Islet of Langerhans (tissue), 1 donor: ENCODE measurements at regions not wholly inside any gene's neighbourhood (a gene's known extent, or its start where the extent isn't known, plus 50 kb on each side); places are given as distances from the start of the nearest gene placed in this dataset.

Experiments
- FAIRE-seq: peaks from one replicate; lab custom pipeline; 2011; peaks lifted over from hg19 to GRCh38; lab: Jason Lieb, UNC

DNA sequence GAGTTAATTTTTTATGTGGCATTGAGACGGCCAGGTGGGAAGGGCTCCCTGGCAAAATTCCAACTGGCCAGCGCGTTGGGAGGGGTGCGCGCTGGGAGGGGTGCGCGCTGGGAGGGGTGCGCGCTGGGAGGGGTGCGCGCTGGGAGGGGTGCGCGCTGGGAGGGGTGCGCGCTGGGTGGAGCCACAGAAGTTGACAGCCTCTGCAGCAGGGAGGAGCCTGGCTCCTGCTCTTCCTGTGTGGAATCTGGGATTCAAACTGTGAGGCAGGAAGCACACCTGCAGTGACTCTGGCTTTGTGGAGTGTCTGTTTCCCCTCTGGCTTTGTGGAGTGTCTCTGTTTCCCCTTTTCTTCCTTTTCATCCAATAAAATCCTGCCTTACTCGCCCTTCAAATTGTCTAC, 147.9 kb upstream of the CBLN2 start:
- no peak for FAIRE-seq

DNA sequence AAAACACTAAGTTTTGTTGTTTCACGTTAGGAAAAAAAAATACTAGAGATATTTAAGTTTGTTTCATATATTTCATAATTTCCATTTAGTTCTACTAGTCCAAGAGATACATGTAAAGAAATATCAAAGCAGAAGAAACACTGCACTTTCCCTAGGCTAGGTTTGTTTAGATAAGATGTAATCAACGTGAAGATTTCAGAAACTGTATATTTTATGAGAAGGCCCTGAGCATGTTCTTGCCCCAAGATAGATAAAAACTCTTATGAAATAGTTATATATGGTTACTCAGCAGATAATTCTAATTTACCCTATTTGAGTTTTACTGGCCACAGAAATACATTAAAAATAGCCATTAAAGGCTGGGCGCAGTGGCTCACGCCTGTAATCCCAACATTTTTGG, 143.6 kb upstream of the CBLN2 start:
- FAIRE-seq, result no peak

DNA sequence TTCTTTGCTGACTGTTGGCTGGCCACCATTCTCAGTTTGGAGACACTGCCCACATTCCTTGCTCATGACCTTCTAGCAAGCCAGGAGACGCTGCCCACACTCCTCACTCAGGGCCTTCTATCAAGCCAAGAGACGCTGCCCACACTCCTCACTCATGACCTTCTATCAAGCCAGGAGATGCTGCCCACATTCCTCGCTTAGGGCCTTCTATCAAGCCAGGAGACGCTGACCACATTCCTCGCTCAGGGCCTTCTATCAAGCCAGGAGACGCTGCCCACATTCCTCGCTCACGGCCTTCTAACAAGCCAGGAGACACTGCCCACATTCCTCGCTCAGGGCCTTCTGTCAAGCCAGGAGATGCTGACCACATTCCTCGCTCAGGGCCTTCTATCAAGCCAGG, 131.3 kb upstream of the CBLN2 start:
- no peak for FAIRE-seq

DNA sequence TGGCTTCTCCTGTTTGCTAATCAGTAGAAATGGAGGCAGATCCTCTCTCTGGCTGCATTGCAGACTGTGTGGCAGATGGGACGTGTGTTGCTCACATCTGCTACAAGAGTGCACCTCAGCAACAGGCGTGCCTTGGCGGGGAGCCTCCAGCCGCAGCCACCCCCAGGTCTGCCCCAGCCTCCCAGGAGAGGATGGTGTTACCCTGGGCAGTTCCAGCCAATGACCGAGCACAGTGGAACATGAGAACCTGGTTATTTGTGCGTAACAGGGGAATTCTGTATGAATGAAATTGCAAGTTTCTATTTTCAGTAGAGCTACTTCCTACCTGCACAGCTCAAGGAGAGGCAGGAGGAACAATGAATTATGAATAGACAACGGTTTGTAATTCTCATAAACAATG, 130.6 kb upstream of the CBLN2 start:
- FAIRE-seq, result no peak

DNA sequence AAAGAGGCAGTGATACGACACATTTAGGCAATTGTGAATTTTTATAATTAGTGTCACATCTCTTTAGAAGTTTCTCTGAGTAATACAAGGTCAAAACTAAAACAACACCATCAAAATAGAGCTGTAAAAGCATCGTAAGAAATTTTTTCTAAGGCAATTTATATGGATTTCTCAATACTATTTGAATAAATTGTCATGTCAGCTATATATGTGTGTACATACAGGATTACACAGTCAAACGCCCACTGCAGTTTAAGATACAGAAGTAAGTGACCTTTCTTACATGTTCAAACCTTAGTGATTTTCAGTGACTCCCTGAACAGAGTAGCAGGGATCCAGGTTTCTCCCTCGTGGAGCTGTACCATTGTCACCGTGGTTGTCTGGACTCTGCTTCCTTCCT, 129.1 kb upstream of the CBLN2 start:
- no peak for FAIRE-seq

DNA sequence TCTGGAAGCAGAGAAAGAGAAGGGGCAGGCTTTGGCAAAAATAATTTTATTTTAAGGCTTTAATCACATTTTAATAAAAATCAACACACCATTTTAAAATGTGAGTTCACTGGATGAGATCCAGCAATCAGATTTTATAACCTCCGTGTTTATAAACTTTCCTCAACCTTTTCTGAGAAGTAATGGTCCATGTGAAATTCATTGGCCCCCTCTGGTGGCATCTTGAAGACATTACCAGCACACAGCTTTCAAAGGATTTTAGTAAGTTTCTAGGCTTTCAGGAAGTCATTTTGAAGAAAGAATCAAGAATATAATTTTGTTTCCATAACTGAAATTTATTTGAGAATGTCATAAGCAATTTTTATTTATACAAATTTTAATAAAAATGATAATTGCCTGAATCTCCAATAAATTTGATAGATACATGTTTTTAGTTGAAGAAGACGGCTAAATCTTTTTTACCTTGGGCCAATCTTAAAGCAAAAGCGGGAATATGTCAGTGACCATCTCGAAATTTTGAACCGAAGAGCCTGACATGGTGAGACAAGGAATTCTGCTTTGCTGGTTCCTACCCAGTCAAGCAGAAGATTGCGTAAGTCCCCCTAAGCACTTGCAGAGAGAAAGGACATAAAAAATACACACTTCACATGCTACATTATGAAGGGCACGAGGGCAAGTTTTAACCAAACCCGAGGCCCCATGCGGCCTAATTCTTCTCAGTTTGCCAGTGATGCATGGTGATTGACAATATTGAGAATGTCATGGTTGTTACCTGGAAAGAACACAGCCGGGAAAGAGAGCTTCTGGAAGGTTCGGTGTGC, 128.4 kb upstream of the CBLN2 start:
- peak; percentile 94 for FAIRE-seq

DNA sequence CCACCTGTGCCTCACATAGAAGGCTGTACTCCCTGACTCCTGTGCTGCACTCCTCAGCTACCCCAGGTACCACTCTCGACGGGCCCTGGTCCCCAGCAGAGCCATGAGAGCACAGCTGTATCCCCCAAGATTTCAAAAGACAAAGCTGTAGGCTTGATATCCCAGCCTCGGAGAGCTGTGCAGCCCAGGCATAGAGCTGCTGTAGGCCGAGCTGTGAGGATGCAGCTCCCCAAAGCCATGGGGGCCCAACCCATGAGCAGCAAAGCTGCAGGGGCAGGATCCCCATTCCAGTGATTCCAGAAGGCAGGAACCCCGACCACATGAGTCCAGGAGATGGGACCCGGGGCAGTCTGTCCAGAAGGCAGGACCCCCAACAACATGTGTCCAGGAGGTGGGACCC, 123.8 kb upstream of the CBLN2 start:
- FAIRE-seq, result no peak

DNA sequence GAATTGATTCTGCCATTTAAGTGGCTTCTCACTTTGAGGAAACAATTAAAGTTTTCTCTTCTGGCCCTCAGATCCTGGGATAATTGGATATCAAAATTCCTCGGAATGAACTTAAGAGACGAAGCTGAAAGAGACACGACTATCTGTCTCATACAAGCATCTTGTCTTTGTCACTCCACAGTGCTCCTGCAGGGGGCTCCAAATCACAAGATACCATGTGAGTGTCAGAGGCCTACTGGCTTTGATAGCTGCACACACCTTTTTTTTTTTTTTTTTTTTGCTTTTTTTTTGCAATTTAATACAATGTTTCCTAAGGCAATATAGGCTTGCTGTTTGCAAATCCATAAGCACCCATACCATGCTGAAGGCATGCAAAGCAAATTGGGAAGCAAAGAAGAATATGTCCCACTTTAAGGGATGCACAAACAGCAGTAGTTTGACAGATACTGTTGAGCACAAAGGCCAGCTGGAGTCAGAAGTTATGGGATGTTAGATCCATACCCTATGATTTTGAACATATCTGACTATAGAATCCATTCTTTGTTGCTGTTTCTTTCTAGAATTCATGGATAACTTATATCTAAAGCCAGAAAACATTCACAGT, 109.0 kb upstream of the CBLN2 start:
- peak; percentile 13 for FAIRE-seq

DNA sequence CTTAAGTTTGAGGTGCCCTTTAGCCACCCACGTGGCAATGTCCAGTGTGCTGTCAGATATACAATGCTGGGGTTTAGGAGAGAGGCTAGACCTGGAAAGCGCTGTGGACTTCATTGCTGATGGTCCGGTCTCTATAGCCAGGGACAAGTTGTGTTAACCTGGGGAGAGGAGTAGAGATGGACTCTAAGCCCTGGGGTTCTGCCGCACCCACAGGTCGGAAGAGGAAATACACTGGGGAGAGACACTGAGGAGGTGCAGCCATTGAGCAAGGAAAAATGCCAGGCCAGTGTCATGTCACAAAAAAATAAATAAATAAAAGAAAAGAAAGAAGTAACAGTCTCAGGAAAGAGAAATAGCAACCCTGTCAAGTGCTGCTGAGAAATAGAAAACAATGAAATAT, 106.9 kb upstream of the CBLN2 start:
- no peak for FAIRE-seq

DNA sequence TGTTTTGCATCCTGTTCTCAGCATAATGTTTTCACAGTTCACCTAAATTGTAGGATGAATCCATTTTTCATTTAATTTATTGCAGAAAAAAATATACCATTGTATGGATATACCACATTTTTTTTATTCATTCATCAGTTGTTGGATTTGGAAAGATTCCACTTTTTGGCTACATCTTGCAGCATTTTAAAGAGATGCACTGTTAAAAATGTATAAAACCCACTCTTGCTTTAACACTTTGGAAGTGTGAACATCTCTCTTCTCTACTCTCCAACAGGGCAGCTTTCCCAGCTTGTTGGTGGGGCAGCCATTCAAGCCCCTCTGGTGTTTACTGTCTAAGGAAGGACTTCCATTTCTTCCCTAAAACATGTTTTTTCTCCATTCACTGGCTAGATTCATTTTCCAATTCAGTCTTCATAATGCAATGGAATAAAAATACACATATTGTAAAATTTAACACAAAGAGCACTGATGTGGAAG, 104.4 kb upstream of the CBLN2 start:
- FAIRE-seq, result no peak

DNA sequence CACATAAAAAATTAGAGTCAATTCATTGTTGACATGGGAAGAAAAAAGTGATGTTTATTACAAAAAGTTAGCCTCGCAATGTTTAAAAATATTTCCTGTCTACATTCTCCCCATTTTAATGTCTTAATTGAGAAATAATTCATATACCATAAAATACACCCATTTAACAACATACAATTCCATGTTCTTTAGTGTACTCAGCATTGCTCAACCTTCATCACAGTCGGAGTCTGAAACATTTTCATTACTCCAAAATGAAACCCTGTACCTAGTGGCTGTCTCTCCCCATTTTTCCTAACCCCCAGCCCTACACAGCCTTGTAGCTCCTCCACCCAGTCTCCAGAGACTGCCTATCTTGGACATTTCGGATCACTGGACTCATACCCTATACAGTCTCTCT, 103.9 kb upstream of the CBLN2 start:
- FAIRE-seq, result no peak

DNA sequence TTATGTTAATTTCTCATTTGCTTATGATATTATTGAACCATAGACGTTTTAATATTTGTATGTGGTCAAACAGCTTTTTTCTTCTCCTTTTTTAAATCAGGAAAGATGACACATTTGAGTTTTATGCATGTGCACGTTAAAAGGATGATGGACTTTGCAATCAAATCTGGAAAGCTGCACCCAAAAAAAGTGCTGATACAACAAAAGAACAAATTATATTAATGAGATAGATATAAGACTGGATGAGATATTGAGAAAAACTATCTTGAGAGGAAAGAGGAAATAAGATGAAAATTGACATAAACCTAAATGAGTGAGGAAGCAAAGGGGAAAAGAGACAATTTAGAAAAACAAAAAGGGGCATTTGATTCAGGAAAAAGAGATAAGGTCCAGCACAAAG, 96.4 kb upstream of the CBLN2 start:
- FAIRE-seq, result no peak

DNA sequence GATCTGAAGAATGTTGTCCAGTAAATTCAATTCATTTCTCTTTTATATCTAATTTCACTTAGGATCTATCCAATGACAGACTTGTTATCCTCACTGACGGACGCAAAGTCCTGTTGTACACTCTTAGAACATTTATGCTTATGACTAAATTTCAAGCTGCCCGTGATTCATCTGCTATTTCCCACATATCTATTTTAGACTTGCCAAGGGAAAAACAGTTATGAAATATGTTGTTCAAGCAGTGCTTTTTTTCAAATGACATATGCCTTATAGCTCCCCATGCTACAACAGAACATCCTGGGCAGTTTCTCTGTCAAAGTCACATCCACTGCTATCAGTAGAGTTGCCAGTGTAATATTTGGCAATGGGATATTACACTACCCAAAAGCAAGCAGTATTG, 94.2 kb upstream of the CBLN2 start:
- FAIRE-seq, result no peak

DNA sequence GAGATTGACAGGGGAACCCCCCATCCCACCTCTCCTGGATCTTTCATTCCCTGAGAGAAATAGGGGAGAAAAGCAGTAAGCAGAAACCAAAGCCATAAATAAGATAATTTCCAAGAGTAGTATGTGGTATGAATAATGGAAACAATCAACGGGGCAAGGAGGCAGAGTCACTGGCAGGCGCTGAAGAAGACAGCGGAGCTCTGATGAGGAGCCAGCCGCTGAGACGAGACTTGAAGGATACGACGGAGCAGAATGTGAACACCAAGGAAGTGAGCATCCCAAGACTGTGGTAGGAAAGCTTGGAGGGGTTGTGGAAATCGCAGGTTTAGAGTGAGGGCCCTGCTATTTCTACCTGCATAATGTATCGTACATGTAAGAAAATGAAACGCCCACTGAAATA, 93.6 kb upstream of the CBLN2 start:
- FAIRE-seq, result no peak

DNA sequence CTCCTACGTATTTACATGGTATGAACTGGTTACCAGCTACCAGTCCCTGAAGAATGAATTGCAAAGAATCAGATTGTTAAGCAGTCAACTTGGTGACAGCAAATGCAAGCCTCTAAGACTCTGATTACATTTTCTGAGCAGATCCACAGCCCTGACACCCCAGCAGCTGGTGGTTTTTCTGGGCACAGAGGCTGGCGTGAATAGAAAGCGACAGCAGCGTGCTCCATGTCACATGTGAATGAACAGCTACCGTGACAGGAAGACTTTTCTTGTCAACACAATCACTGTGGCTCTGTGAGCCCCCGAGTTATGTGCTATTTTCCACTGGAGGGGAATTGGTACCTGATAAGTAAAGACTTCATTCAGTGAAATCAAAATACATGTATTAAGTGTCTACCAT, 93.2 kb upstream of the CBLN2 start:
- no peak for FAIRE-seq

DNA sequence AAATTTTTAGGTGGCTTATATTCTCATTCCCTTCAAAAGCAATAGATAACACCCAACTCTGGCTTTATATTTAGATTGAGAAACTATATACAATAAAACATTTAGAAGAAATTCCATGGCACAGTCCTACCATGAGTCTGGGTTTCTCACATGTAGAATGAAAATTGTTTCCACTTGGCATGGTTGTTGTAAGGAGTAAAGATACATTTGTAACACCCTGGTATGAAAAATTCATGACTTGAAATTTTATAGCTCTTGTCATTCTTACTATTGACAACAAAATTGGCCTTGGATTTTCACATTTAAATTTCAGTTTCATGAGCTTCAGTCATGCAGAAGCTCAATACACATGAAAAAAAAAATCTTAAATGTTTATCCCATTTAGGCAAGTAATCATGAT, 92.5 kb upstream of the CBLN2 start:
- FAIRE-seq, result no peak

DNA sequence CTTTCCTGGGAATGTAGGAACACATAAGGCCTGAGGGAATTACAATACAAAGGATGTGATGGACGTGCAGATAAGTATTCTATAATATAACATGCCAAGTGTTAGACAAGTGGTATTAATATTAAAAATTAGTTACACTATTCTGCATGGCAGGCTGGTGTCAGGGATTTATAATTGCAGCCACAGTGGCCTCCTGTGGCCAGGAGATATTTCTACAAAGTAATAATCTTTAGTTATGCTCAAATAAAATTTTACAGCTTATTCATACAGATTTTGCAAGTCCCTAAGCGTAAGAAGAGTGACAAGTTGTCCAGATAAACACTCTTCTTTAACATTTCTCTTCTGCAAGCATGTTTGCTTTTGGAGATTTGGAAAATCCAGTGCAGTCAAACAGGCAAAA, 90.4 kb upstream of the CBLN2 start:
- no peak for FAIRE-seq

DNA sequence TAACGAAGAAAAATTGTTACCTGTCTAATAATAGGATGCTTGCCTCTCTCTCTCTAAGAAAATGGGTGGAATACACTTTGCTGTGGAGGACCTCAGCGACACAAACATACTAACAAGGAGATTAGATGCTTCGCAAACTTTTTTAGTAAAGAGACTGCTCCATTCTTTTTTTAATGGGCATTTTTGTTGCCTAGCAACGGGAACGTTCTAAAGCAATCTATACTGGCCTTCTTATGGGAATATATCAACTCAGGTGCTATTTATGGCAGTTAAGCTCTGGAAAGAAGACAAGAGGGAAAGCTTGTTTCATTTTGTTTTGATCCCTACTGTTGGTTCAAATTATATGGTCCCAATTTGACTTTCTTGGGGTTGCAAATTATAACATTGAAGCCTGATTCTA, 86.8 kb upstream of the CBLN2 start:
- no peak for FAIRE-seq

DNA sequence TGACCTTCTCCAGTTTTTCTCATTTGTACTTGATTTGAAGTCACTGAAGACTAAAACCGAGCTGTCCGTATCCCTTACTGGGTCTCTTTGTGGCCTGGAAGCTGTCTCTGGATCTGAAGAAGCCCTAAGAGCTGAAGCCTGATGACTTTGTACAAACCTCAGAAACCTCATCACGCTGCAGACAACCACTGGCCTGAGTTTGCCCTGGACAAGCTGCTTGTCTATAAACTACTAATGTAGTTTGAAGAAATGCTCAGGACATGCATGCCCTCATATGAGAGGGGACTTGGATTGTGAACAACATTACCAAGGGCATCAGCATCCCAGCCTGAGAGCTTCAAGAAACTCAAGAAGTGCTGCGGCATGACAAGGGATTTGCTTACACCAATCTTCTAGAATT, 79.3 kb upstream of the CBLN2 start:
- no peak for FAIRE-seq

DNA sequence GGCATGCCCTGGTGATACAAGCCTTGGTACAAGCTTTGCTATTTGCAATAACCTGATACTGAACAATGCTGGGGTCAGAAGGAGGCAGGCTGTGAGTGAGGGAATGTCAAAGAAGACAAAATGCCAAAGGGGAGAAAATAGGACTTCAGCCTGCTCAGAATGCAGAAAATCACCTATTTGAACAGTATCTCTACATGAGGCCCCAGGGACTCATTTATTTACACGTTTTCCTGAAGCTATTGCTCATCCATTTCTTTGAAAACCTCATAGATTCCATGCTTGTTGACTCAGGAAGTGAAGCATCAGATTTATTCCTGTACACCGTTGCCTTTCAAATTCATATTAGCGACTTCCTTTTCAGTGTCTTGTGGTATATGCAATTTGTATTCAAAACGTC, 69.4 kb upstream of the CBLN2 start:
- FAIRE-seq, result no peak

DNA sequence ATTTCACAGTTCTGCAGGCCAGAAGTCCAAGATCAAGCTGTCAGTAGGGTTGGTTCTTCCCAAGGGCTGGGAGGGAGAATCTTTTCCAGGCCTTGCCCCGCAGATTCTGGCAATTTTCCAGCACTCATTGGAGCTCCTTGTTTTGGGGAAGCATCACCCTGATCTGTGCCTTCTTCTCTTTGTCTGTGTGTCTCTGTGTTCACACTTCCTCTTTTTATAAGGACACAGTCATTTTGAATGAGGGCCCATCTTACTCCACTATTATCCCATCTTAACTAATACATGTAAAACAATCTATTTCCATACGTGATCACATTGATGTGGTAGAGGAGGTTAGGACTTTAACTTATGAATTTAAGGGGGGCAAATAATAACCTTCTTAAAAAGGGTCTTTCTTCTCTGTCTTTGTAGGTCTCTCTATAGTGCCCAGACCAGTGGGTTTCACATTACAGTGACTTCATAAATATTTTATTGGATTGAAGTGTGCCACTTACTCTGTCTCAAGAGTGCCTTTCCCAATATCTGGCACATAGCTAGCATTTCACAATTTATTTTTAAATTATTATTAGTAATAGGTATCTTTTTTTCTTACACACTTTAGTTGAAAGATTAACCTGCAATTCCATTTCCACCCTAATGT, 68.9 kb upstream of the CBLN2 start:
- FAIRE-seq, result no peak

DNA sequence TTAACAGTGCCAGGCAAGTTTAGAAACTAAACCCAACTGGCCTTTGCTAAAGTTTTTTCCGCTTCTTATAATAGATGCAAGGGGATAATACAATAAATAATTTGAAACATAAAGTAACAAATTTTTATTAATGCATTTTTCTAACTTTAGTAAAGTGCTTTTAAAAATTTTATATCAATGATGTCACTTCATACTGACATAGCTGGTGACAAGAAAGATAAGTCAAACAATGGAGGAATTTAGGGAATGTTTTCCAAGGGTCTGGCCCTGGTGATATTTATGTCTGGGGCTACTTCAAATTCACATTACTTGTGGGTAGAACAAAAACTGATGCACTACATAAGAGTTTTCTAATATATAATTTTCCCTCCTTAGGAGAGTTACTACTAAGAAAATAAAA, 61.2 kb upstream of the CBLN2 start:
- no peak for FAIRE-seq

DNA sequence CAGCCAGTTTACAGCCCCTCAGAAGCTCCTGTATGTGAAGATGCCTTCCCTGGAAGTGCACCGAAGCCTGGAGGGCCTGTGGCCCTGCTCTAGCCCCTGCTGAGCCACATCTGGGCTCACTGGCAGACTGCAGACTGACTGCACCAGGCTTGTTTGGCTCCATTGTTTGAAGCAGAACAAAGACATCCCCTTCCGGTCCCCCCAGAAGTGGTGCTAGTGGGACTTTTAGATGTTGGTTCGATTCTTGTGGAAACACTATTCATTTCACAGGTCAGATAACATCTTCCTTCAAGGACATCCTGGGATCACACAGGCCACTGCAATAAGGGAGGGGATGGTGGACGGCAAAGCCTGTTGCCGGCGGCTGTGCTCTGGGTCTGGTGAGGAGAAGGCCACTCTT, 57.8 kb upstream of the CBLN2 start:
- FAIRE-seq, result no peak

DNA sequence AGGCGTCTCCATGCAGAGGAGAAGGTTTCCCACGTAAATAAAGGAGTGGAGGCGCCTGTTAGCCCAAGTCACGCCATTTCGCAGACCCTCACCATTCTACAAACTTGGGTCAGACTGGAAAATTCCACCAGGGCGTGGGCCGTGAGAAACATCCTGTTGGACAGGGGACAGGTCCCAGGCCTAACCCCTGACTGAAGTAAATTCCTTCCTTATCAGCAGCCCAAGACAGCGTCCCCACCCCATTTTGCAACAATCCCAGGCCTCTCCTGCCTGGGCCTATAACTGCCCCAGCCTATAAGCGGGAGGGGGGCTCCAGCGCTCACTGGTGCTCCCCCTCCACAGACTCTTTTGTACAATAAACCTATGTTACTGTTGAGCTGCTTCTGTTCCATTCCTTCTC, 57.3 kb upstream of the CBLN2 start:
- FAIRE-seq, result no peak
